ENCODE measurements at regions not wholly inside any gene's neighbourhood (a gene's known extent, or its start where the extent isn't known, plus 50 kb on each side); places are given as distances from the start of the nearest gene placed in this dataset.

DNA sequence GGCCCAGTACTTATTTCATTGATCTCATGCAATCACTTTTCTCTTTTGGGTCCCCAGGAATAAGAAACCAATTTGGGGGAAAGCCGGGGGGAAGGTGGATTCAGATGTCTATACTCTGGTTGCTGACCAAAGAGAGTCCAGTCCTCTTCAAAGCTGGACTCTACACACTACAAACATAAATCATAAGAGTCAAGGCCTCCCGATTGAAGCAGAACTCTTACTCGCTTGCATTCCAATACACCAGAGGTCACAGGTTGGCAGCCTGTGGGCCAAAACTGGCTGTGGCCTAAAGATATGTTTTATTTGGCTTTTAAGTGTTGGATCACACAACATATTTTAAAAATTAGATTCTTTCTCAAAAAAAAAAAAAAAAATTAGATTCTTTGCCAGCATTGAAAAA lies 311.4 kb upstream of the MSX2 start:
- peaks cover 2% of the 10 kb centered on the region for H3K4me1 Mint-ChIP-seq
- TF ChIP-seq, protein P1, sequence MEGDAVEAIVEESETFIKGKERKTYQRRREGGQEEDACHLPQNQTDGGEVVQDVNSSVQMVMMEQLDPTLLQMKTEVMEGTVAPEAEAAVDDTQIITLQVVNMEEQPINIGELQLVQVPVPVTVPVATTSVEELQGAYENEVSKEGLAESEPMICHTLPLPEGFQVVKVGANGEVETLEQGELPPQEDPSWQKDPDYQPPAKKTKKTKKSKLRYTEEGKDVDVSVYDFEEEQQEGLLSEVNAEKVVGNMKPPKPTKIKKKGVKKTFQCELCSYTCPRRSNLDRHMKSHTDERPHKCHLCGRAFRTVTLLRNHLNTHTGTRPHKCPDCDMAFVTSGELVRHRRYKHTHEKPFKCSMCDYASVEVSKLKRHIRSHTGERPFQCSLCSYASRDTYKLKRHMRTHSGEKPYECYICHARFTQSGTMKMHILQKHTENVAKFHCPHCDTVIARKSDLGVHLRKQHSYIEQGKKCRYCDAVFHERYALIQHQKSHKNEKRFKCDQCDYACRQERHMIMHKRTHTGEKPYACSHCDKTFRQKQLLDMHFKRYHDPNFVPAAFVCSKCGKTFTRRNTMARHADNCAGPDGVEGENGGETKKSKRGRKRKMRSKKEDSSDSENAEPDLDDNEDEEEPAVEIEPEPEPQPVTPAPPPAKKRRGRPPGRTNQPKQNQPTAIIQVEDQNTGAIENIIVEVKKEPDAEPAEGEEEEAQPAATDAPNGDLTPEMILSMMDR (IDR thresholded peaks at IDR 0.05) = no peak
- intact Hi-C loops (cut with micrococcal nuclease) = no loop called here

DNA sequence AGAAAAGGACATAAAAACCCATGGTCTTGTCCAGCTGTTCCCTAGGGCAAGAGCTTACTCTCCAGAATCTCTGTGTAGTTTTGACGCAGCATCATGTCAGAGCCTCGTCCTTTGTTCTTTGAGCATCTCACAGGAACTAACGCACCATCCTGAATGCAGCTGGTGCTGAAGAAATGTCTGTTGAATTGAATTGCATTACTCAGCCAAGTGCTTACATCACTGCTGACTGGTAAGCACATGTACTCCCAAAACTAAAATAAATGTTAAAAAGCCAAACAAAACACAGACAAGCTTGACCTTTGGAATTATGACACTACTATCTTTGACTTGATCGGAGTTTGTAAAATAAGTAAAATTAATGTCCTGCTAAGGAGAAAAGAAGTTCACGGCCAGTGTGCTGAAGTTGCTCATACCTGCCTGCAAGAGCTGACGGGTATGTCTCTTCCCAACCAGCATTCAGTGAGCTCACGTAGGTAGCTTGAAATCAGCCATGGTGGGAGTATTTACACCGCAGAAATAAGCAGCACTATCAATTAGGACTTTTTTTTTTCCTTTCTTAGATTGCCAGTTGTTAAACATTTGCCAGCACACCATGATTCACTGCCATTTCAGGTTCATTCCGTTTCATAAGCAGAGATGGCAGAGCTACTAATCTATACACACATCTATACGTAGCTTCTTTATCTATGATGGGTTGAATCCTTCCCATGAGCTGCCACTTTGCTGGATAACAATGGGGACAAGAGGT lies 310.6 kb upstream of the MSX2 start:
- intact Hi-C loops (cut with micrococcal nuclease) = no loop called here

More for the DNA sequence above, 311.4 kb upstream of the MSX2 start:
- no peak overlapping the region for H3K4me3 ChIP-seq (replicated peaks in 1 of 3; ENCODE audit: low read depth in 2 of 3, low read length in 3 of 3)
- H2AFZ ChIP-seq (ENCODE audit: insufficient read depth, low read depth, low read length, poor library complexity, severe bottlenecking) = no peak overlapping the region
- Mint-ChIP-seq H3K36me3 (no peaks in the 10 kb centered on the region), H3K27me3 (ENCODE audit: low read depth in 3 of 3) (peaks cover 0 to 15% (median 8%) of the 10 kb centered on the region in 3 donors), H3K4me3 (no peak overlapping the region), H3K27ac (no peak overlapping the region), H3K9me3 (peaks cover 0 to 7% (median 3%) of the 10 kb centered on the region in 7 donors)
- H3K4me1 ChIP-seq (ENCODE audit: control insufficient read depth in 1 of 2, insufficient read depth in 2 of 2, low read length in 2 of 2) = no peaks in the 10 kb centered on the region
- H3K9ac ChIP-seq (ENCODE audit: insufficient read depth, low read length, poor library complexity, severe bottlenecking) = no peak overlapping the region
- no peaks in the 10 kb centered on the region for H4K20me1 ChIP-seq (ENCODE audit: insufficient read depth, low read length)
- no peaks in the 10 kb centered on the region for H3K79me2 ChIP-seq (ENCODE audit: insufficient read depth, low read length)
- no peak overlapping the region for H3K4me2 ChIP-seq (replicated peaks; ENCODE audit: extremely low read depth, low read length, poor library complexity, severe bottlenecking)
- H3K27me3 ChIP-seq (ENCODE audit: control insufficient read depth in 2 of 2, insufficient read depth in 2 of 2, low read length in 2 of 2) = peaks cover 0 to 2% of the 10 kb centered on the region in 2 donors
- DNase-seq = no peak
- 100% methylated on average over 1 of the region's 3 CpGs for WGBS (ENCODE audit: insufficient coverage)
- H3K9me3 ChIP-seq (replicated peaks in 1 of 2; ENCODE audit: control insufficient read depth in 1 of 2, insufficient read depth in 1 of 2, low read length in 2 of 2) = peaks cover 0 to 4% of the 10 kb centered on the region in 2 donors
- no peak overlapping the region for H3K27ac ChIP-seq (ENCODE audit: low read depth in 1 of 2, low read length in 2 of 2)
- H3K36me3 ChIP-seq (replicated peaks in 1 of 2; ENCODE audit: control insufficient read depth in 1 of 2, insufficient read depth in 2 of 2, low read length in 2 of 2) = no peaks in the 10 kb centered on the region

More for the DNA sequence above, 310.6 kb upstream of the MSX2 start:
- H3K27me3 Mint-ChIP-seq (ENCODE audit: low read depth in 3 of 3) = peaks cover 0 to 21% (median 13%) of the 10 kb centered on the region in 3 donors
- H2AFZ ChIP-seq (ENCODE audit: insufficient read depth, low read depth, low read length, poor library complexity, severe bottlenecking) = no peak overlapping the region
- H3K4me1 Mint-ChIP-seq = peaks cover 2% of the 10 kb centered on the region
- H3K36me3 ChIP-seq (replicated peaks in 1 of 2; ENCODE audit: control insufficient read depth in 1 of 2, insufficient read depth in 2 of 2, low read length in 2 of 2) = no peaks in the 10 kb centered on the region
- H3K9me3 ChIP-seq (replicated peaks in 1 of 2; ENCODE audit: control insufficient read depth in 1 of 2, insufficient read depth in 1 of 2, low read length in 2 of 2) = peaks cover 0 to 4% of the 10 kb centered on the region in 2 donors
- H3K27me3 ChIP-seq (ENCODE audit: control insufficient read depth in 2 of 2, insufficient read depth in 2 of 2, low read length in 2 of 2) = peaks cover 0 to 2% of the 10 kb centered on the region in 2 donors
- no peaks in the 10 kb centered on the region for H3K79me2 ChIP-seq (ENCODE audit: insufficient read depth, low read length)
- H3K4me3 Mint-ChIP-seq = no peak overlapping the region
- DNase-seq = no peak
- no peaks in the 10 kb centered on the region for H3K36me3 Mint-ChIP-seq
- no peak overlapping the region for H3K27ac ChIP-seq (ENCODE audit: low read depth in 1 of 2, low read length in 2 of 2)
- H3K9me3 Mint-ChIP-seq = peaks cover 0 to 6% (median 3%) of the 10 kb centered on the region in 7 donors
- H3K4me2 ChIP-seq (replicated peaks; ENCODE audit: extremely low read depth, low read length, poor library complexity, severe bottlenecking) = no peak overlapping the region
- no peaks in the 10 kb centered on the region for H4K20me1 ChIP-seq (ENCODE audit: insufficient read depth, low read length)
- H3K4me1 ChIP-seq (ENCODE audit: control insufficient read depth in 1 of 2, insufficient read depth in 2 of 2, low read length in 2 of 2) = no peaks in the 10 kb centered on the region
- WGBS (ENCODE audit: insufficient coverage) = 100% methylated on average over 4 of the region's 10 CpGs
- H3K27ac Mint-ChIP-seq = no peak overlapping the region
- no peak overlapping the region for H3K4me3 ChIP-seq (replicated peaks in 1 of 3; ENCODE audit: low read depth in 2 of 3, low read length in 3 of 3)
- no peak overlapping the region for H3K9ac ChIP-seq (ENCODE audit: insufficient read depth, low read length, poor library complexity, severe bottlenecking)
- TF ChIP-seq, protein P1 (IDR thresholded peaks at IDR 0.05) = no peak

All from CD14-positive monocyte (primary cell).